ENCODE measurements at regions not wholly inside any gene's neighbourhood (a gene's known extent, or its start where the extent isn't known, plus 50 kb on each side); places are given as distances from the start of the nearest gene placed in this dataset.
A peak's percentile ranks its signal among the peaks of the same experiment; 100 is the strongest.

- Mint-ChIP-seq H3K36me3 (ENCODE audit: low read depth) (no peaks in the 10 kb centered on the region), H3K9me3 (no peaks in the 10 kb centered on the region), H3K27me3 (no peaks in the 10 kb centered on the region), H3K4me3 (no peak overlapping the region), H3K27ac (no peak overlapping the region), H3K4me1 (ENCODE audit: low read depth) (peaks cover 51% of the 10 kb centered on the region)
- intact Hi-C loops (cut with DNase I, micrococcal nuclease): no loop called here
- peaks cover 25% of the 10 kb centered on the region for H3K4me1 ChIP-seq (ENCODE audit: insufficient read depth, low read length)
- no peak overlapping the region for H3K27ac ChIP-seq (ENCODE audit: low read depth in 1 of 2, low read length in 2 of 2)
- H3K27me3 ChIP-seq (ENCODE audit: control insufficient read depth in 1 of 2, insufficient read depth in 2 of 2, low read length in 2 of 2): no peaks in the 10 kb centered on the region
- no peaks in the 10 kb centered on the region for H3K9me3 ChIP-seq (ENCODE audit: control insufficient read depth in 1 of 2, insufficient read depth in 1 of 2, low read length in 2 of 2)
- ChIA-PET POLR2A (interaction anchor here (0.7 to 2.4 kb wide), 4 partner anchors 20 to 37 kb away, joined by 3 to 10 read pairs (median 4); no protein-coding TSS in a partner anchor), CTCF (interaction anchor here (0.6 kb wide), 1 partner anchor 328 kb away, joined by 3 read pairs; no protein-coding TSS in a partner anchor)
- H3K4me3 ChIP-seq (ENCODE audit: low read length): no peak overlapping the region
- no peak for DNase-seq
- H3K36me3 ChIP-seq (ENCODE audit: insufficient read depth, low read length): no peaks in the 10 kb centered on the region
- no peak for ATAC-seq (ENCODE audit: poor library complexity)
- TF ChIP-seq, protein P1, sequence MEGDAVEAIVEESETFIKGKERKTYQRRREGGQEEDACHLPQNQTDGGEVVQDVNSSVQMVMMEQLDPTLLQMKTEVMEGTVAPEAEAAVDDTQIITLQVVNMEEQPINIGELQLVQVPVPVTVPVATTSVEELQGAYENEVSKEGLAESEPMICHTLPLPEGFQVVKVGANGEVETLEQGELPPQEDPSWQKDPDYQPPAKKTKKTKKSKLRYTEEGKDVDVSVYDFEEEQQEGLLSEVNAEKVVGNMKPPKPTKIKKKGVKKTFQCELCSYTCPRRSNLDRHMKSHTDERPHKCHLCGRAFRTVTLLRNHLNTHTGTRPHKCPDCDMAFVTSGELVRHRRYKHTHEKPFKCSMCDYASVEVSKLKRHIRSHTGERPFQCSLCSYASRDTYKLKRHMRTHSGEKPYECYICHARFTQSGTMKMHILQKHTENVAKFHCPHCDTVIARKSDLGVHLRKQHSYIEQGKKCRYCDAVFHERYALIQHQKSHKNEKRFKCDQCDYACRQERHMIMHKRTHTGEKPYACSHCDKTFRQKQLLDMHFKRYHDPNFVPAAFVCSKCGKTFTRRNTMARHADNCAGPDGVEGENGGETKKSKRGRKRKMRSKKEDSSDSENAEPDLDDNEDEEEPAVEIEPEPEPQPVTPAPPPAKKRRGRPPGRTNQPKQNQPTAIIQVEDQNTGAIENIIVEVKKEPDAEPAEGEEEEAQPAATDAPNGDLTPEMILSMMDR (IDR thresholded peaks at IDR 0.05): no peak
Measured at GRCh38 chr3:43199645-43200306, 86.6 kb upstream of the SNRK start.

GRCh38 chr3:43198791-43199644 is 87.3 kb upstream of the SNRK start:
- H3K27ac Mint-ChIP-seq: peak overlapping the region; percentile 43
- no peaks in the 10 kb centered on the region for H3K36me3 Mint-ChIP-seq (ENCODE audit: low read depth)
- CTCF ChIA-PET: interaction anchor here (0.6 to 1.1 kb wide), 2 partner anchors 24 to 329 kb away, joined by 3 read pairs; no protein-coding TSS in a partner anchor

GRCh38 chr3:43198301-43198700 is 88.0 kb upstream of the SNRK start:
- CTCF ChIA-PET: interaction anchor here (1.1 kb wide), 1 partner anchor 25 kb away, joined by 3 read pairs; no protein-coding TSS in a partner anchor

More at GRCh38 chr3:43198791-43199644, 87.3 kb upstream of the SNRK start:
- H3K36me3 ChIP-seq (ENCODE audit: insufficient read depth, low read length): no peaks in the 10 kb centered on the region
- no peaks in the 10 kb centered on the region for H3K9me3 ChIP-seq (ENCODE audit: control insufficient read depth in 1 of 2, insufficient read depth in 1 of 2, low read length in 2 of 2)
- TF ChIP-seq, protein P1 (IDR thresholded peaks at IDR 0.05): no peak
- intact Hi-C loops (cut with DNase I, micrococcal nuclease): no loop called here
- DNase-seq: no peak
- Mint-ChIP-seq H3K4me1 (ENCODE audit: low read depth) (peaks cover 59% of the 10 kb centered on the region), H3K4me3 (peak overlapping the region; percentile 47), H3K9me3 (no peaks in the 10 kb centered on the region), H3K27me3 (no peaks in the 10 kb centered on the region)
- H3K27me3 ChIP-seq (ENCODE audit: control insufficient read depth in 1 of 2, insufficient read depth in 2 of 2, low read length in 2 of 2): no peaks in the 10 kb centered on the region
- no peak overlapping the region for H3K4me3 ChIP-seq (ENCODE audit: low read length)
- POLR2A ChIA-PET: interaction anchor here (0.7 to 2.4 kb wide), 5 partner anchors 18 to 264 kb away, joined by 3 to 10 read pairs (median 3); no protein-coding TSS in a partner anchor
- no peak for ATAC-seq (ENCODE audit: poor library complexity)
- H3K27ac ChIP-seq (ENCODE audit: low read depth in 1 of 2, low read length in 2 of 2): no peak overlapping the region
- peaks cover 32% of the 10 kb centered on the region for H3K4me1 ChIP-seq (ENCODE audit: insufficient read depth, low read length)

More at GRCh38 chr3:43198301-43198700, 88.0 kb upstream of the SNRK start:
- Mint-ChIP-seq H3K9me3 (no peaks in the 10 kb centered on the region), H3K27ac (peak overlapping the region; percentile 43), H3K4me1 (ENCODE audit: low read depth) (peaks cover 66% of the 10 kb centered on the region), H3K27me3 (no peaks in the 10 kb centered on the region), H3K4me3 (peak overlapping the region; percentile 13), H3K36me3 (ENCODE audit: low read depth) (no peaks in the 10 kb centered on the region)
- POLR2A ChIA-PET: interaction anchor here (0.8 to 2.4 kb wide), 6 partner anchors 13 to 265 kb away, joined by 3 to 10 read pairs (median 3); no protein-coding TSS in a partner anchor
- Histone ChIP-seq H3K4me3 (ENCODE audit: low read length) (no peak overlapping the region), H3K27me3 (ENCODE audit: control insufficient read depth in 1 of 2, insufficient read depth in 2 of 2, low read length in 2 of 2) (no peaks in the 10 kb centered on the region), H3K4me1 (ENCODE audit: insufficient read depth, low read length) (peaks cover 40% of the 10 kb centered on the region), H3K27ac (ENCODE audit: low read depth in 1 of 2, low read length in 2 of 2) (no peak overlapping the region), H3K9me3 (ENCODE audit: control insufficient read depth in 1 of 2, insufficient read depth in 1 of 2, low read length in 2 of 2) (no peaks in the 10 kb centered on the region), H3K36me3 (ENCODE audit: insufficient read depth, low read length) (no peaks in the 10 kb centered on the region)
- ATAC-seq (ENCODE audit: poor library complexity) (peak; percentile 24), DNase-seq (peak in 2 of 14 experiments; percentile 36 to 52)
- TF ChIP-seq, protein P1 (IDR thresholded peaks at IDR 0.05): no peak
- intact Hi-C loops (cut with DNase I, micrococcal nuclease): no loop called here

Measured in CD4-positive, alpha-beta T cell (primary cell).